Colonic mucosa (tissue), 4 donors: ENCODE measurements at regions not wholly inside any gene's neighbourhood (a gene's known extent, or its start where the extent isn't known, plus 50 kb on each side); places are given as distances from the start of the nearest gene placed in this dataset.

Experiments used
- DNase-seq: peaks from one replicate; pipeline ENCODE4 v3.0.0-alpha.2; 2020
- H3K27ac ChIP-seq: fragments of 200-600 bp; one replicate; pipeline ENCODE4 v1.8.0; 2021
- H3K27me3 ChIP-seq: fragments of 200-600 bp; one replicate; pipeline ENCODE4 v1.8.0; 2021
- H3K36me3 ChIP-seq: fragments of 200-600 bp; one replicate; pipeline ENCODE4 v1.8.0; 2021
- H3K4me1 ChIP-seq: fragments of 200-600 bp; one replicate; pipeline ENCODE4 v1.8.0; 2021; ENCODE audit warnings: mild to moderate bottlenecking
- H3K4me3 ChIP-seq: fragments of 200-600 bp; one replicate; pipeline ENCODE4 v1.8.0; 2021
- H3K9ac ChIP-seq, 2 donors: one replicate each; pipeline ENCODE4 v1.7.0; 2013; ENCODE audit warnings: control low read depth in 2 of 2, low read depth in 2 of 2, low read length in 2 of 2
- H3K9me3 ChIP-seq: fragments of 200-600 bp; one replicate; pipeline ENCODE4 v1.8.0; 2021
- CTCF ChIP-seq: fragments of 200-600 bp; IDR thresholded peaks from one replicate; pipeline ENCODE4 v1.8.0; 2022; ENCODE audit warnings: antibody characterized with exemption, mild to moderate bottlenecking
- intact Hi-C: fragments of 100-400 bp; cut with DNase I; formaldehyde crosslinking; loops from one replicate; pipeline ENCODE4 v1.14.1; 2022
- donor health status: healthy.
- donor health status: DM: no; HTN: no; CAD: no.
- donor health status: DM: no; HTN: no; CAD: no.

- no peaks in the 10 kb centered on the region for H3K27me3 ChIP-seq
- no peak overlapping the region for H3K27ac ChIP-seq
- TF ChIP-seq CTCF = no peak
- no peaks in the 10 kb centered on the region for H3K36me3 ChIP-seq
- H3K9ac ChIP-seq = no peak overlapping the region
- H3K9me3 ChIP-seq = no peaks in the 10 kb centered on the region
- H3K4me1 ChIP-seq = no peaks in the 10 kb centered on the region
- DNase-seq = no peak
- intact Hi-C loops = no loop called here
- H3K4me3 ChIP-seq = no peak overlapping the region
These were observed 60.9 kb upstream of the CHRM2 start for GRCh38 chr7:136807598-136807997.

- Histone ChIP-seq H3K9me3 (no peaks in the 10 kb centered on the region), H3K4me3 (no peak overlapping the region), H3K36me3 (no peaks in the 10 kb centered on the region), H3K4me1 (no peaks in the 10 kb centered on the region), H3K27ac (no peak overlapping the region), H3K9ac (no peak overlapping the region), H3K27me3 (no peaks in the 10 kb centered on the region)
- intact Hi-C loops = no loop called here
- DNase-seq = no peak
- no peak for TF ChIP-seq CTCF
These were observed 65.4 kb upstream of the CHRM2 start for GRCh38 chr7:136803028-136803427.

GRCh38 chr7:136783934-136784333, 84.5 kb upstream of the CHRM2 start:
- no peak for DNase-seq

GRCh38 chr7:136741941-136742340, 126.5 kb upstream of the CHRM2 start:
- no peak overlapping the region for H3K27ac ChIP-seq
- no peaks in the 10 kb centered on the region for H3K4me1 ChIP-seq
- no peak for DNase-seq
- no peak overlapping the region for H3K4me3 ChIP-seq
- intact Hi-C loops = no loop called here
- no peaks in the 10 kb centered on the region for H3K27me3 ChIP-seq
- no peak overlapping the region for H3K9ac ChIP-seq
- no peaks in the 10 kb centered on the region for H3K36me3 ChIP-seq
- H3K9me3 ChIP-seq = no peaks in the 10 kb centered on the region
- no peak for TF ChIP-seq CTCF

More at GRCh38 chr7:136783934-136784333, 84.5 kb upstream of the CHRM2 start:
- H3K27ac ChIP-seq = no peak overlapping the region
- no peak overlapping the region for H3K4me3 ChIP-seq
- no peaks in the 10 kb centered on the region for H3K36me3 ChIP-seq
- no peaks in the 10 kb centered on the region for H3K27me3 ChIP-seq
- TF ChIP-seq CTCF = no peak
- no peaks in the 10 kb centered on the region for H3K9me3 ChIP-seq
- intact Hi-C loops = no loop called here
- H3K4me1 ChIP-seq = no peaks in the 10 kb centered on the region
- H3K9ac ChIP-seq = no peak overlapping the region

- intact Hi-C loops = no loop called here
- no peak for TF ChIP-seq CTCF
- no peak for DNase-seq
- no peaks in the 10 kb centered on the region for H3K27me3 ChIP-seq
- H3K4me1 ChIP-seq = no peaks in the 10 kb centered on the region
- H3K4me3 ChIP-seq = no peak overlapping the region
- no peaks in the 10 kb centered on the region for H3K9me3 ChIP-seq
- H3K36me3 ChIP-seq = no peaks in the 10 kb centered on the region
- H3K27ac ChIP-seq = no peak overlapping the region
- no peak overlapping the region for H3K9ac ChIP-seq
These were observed 139.5 kb upstream of the CHRM2 start for GRCh38 chr7:136728945-136729344.

- TF ChIP-seq CTCF = no peak
These were observed 142.0 kb upstream of the CHRM2 start for GRCh38 chr7:136726460-136726859.

More at GRCh38 chr7:136726460-136726859, 142.0 kb upstream of the CHRM2 start:
- no peak overlapping the region for H3K9ac ChIP-seq
- H3K4me1 ChIP-seq = no peaks in the 10 kb centered on the region
- DNase-seq = no peak
- no peaks in the 10 kb centered on the region for H3K9me3 ChIP-seq
- H3K36me3 ChIP-seq = no peaks in the 10 kb centered on the region
- H3K27me3 ChIP-seq = no peaks in the 10 kb centered on the region
- no peak overlapping the region for H3K4me3 ChIP-seq
- intact Hi-C loops = no loop called here
- H3K27ac ChIP-seq = no peak overlapping the region
